ENCODE measurements at regions not wholly inside any gene's neighbourhood (a gene's known extent, or its start where the extent isn't known, plus 50 kb on each side); places are given as distances from the start of the nearest gene placed in this dataset.

GRCh38 chr3:151612115-151612514, 121.6 kb upstream of the AADACL2 start:
- no peak for TF ChIP-seq CTCF (IDR thresholded peaks at IDR 0.05; ENCODE audit: unreplicated experiment)
- DNase-seq (ENCODE audit: low spot score, unreplicated experiment) = no peak
- no peaks in the 10 kb centered on the region for H3K36me3 Mint-ChIP-seq (ENCODE audit: insufficient read depth)
- H3K27me3 Mint-ChIP-seq = no peaks in the 10 kb centered on the region
- no peaks in the 10 kb centered on the region for H3K4me1 Mint-ChIP-seq (ENCODE audit: low read depth)
- no peak overlapping the region for H3K27ac Mint-ChIP-seq
- H3K9me3 Mint-ChIP-seq (ENCODE audit: low read depth) = peaks cover 4% of the 10 kb centered on the region
- H3K4me3 Mint-ChIP-seq (ENCODE audit: low read depth) = no peak overlapping the region

GRCh38 chr3:151611419-151611818, 122.3 kb upstream of the AADACL2 start:
- TF ChIP-seq CTCF (IDR thresholded peaks at IDR 0.05; ENCODE audit: unreplicated experiment) = no peak
- Mint-ChIP-seq H3K27ac (no peak overlapping the region), H3K9me3 (ENCODE audit: low read depth) (peaks cover 4% of the 10 kb centered on the region), H3K4me1 (ENCODE audit: low read depth) (no peaks in the 10 kb centered on the region), H3K36me3 (ENCODE audit: insufficient read depth) (no peaks in the 10 kb centered on the region), H3K4me3 (ENCODE audit: low read depth) (no peak overlapping the region), H3K27me3 (no peaks in the 10 kb centered on the region)
- DNase-seq (ENCODE audit: low spot score, unreplicated experiment) = no peak

GRCh38 chr3:151609491-151609890, 124.2 kb upstream of the AADACL2 start:
- Mint-ChIP-seq H3K4me3 (ENCODE audit: low read depth) (no peak overlapping the region), H3K27me3 (no peaks in the 10 kb centered on the region), H3K4me1 (ENCODE audit: low read depth) (no peaks in the 10 kb centered on the region), H3K27ac (no peak overlapping the region), H3K9me3 (ENCODE audit: low read depth) (peaks cover 4% of the 10 kb centered on the region), H3K36me3 (ENCODE audit: insufficient read depth) (no peaks in the 10 kb centered on the region)
- no peak for TF ChIP-seq CTCF (IDR thresholded peaks at IDR 0.05; ENCODE audit: unreplicated experiment)
- no peak for DNase-seq (ENCODE audit: low spot score, unreplicated experiment)

DNA sequence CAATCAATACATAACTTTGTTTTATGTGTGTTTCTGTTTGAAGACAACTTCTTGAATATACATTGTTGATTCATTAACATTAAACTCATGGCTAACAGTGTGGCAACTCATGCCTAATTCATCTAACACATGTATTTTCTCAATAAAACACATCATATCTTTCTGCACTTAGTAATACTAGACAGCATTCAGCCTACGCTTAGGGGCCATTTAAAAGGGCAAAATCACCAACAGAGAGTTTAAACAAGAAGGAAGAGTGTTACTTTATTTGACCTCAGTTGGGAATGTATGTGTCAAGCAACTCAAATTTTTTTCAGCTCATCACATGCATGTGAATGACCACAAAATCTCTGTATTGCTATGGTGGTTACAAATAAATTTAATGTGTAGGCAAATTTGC, 128.8 kb upstream of the AADACL2 start:
- no peak overlapping the region for H3K4me3 Mint-ChIP-seq (ENCODE audit: low read depth)
- no peaks in the 10 kb centered on the region for H3K9me3 Mint-ChIP-seq (ENCODE audit: low read depth)
- no peak for DNase-seq (ENCODE audit: low spot score, unreplicated experiment)
- H3K27me3 Mint-ChIP-seq = no peaks in the 10 kb centered on the region
- H3K36me3 Mint-ChIP-seq (ENCODE audit: insufficient read depth) = no peaks in the 10 kb centered on the region
- H3K27ac Mint-ChIP-seq = no peak overlapping the region
- TF ChIP-seq CTCF (IDR thresholded peaks at IDR 0.05; ENCODE audit: unreplicated experiment) = no peak
- no peaks in the 10 kb centered on the region for H3K4me1 Mint-ChIP-seq (ENCODE audit: low read depth)

DNA sequence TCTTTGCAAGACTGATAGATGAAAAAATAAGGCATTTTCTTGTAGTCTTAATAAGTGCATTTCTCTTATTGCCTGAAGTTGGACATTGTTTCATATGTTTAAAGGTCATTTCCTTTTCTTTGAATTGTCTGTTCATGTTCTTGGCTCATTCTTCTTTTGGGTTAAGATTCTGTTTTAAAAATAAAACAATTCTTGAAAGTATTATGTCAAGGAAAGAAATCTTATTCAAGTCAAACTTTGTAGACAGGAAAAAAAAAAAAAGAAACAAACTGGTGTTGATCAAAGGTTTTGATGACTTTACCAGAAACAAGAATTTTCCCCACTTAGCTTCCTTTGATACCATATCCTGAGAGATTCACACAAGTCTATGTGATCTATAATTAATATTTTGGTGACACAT, 132.9 kb upstream of the AADACL2 start:
- H3K27ac Mint-ChIP-seq = no peak overlapping the region
- no peak overlapping the region for H3K4me3 Mint-ChIP-seq (ENCODE audit: low read depth)
- H3K27me3 Mint-ChIP-seq = no peaks in the 10 kb centered on the region
- no peak for DNase-seq (ENCODE audit: low spot score, unreplicated experiment)
- H3K9me3 Mint-ChIP-seq (ENCODE audit: low read depth) = no peaks in the 10 kb centered on the region
- H3K4me1 Mint-ChIP-seq (ENCODE audit: low read depth) = peaks cover 2% of the 10 kb centered on the region
- TF ChIP-seq CTCF (IDR thresholded peaks at IDR 0.05; ENCODE audit: unreplicated experiment) = no peak
- no peaks in the 10 kb centered on the region for H3K36me3 Mint-ChIP-seq (ENCODE audit: insufficient read depth)
